Karpas-422 (cell line): ENCODE measurements at regions not wholly inside any gene's neighbourhood (a gene's known extent, or its start where the extent isn't known, plus 50 kb on each side); places are given as distances from the start of the nearest gene placed in this dataset.

Source experiments
- DNase-seq: peaks from one replicate; pipeline ENCODE4 v3.0.0-alpha.2; 2015
- H2AFZ ChIP-seq: fragments of 200-600 bp; sonication (generic); 2 replicates; pipeline ENCODE4 v1.6.1; 2014; ENCODE audit warnings: antibody characterized with exemption, low read length, mixed read lengths
- H3K27ac ChIP-seq: fragments of 200-600 bp; sonication (generic); 2 replicates; pipeline ENCODE4 v1.5.1; 2014; ENCODE audit warnings: mild to moderate bottlenecking, low read length, moderate library complexity
- H3K27me3 ChIP-seq: fragments of 200-600 bp; sonication (generic); 2 replicates; pipeline ENCODE4 v1.6.1; 2014; ENCODE audit warnings: low read length, mixed read lengths
- H3K36me3 ChIP-seq: fragments of 200-600 bp; sonication (generic); 2 replicates; pipeline ENCODE4 v1.6.1; 2014; ENCODE audit warnings: low read length, mixed read lengths; ENCODE audit not compliant: insufficient read depth
- H3K4me1 ChIP-seq: fragments of 200-600 bp; sonication (generic); 2 replicates; pipeline ENCODE4 v1.6.1; 2014; ENCODE audit warnings: mild to moderate bottlenecking, low read length, mixed read lengths
- H3K4me2 ChIP-seq: fragments of 200-600 bp; sonication (generic); 2 replicates; pipeline ENCODE4 v1.6.1; 2014; ENCODE audit warnings: low read length, low read depth, mild to moderate bottlenecking; ENCODE audit not compliant: poor library complexity, severe bottlenecking
- H3K4me3 ChIP-seq: fragments of 200-600 bp; sonication (generic); 2 replicates; pipeline ENCODE4 v1.5.1; 2014; ENCODE audit warnings: mild to moderate bottlenecking, antibody characterized with exemption, low read length, mixed read lengths
- H3K79me2 ChIP-seq: fragments of 200-600 bp; sonication (generic); 2 replicates; pipeline ENCODE4 v1.6.1; 2014; ENCODE audit warnings: mild to moderate bottlenecking, low read length, mixed read lengths
- H3K9ac ChIP-seq: fragments of 200-600 bp; sonication (generic); 2 replicates; pipeline ENCODE4 v1.6.0; 2014; ENCODE audit warnings: low read length
- H3K9me2 ChIP-seq: fragments of 200-600 bp; sonication (generic), shearing (Covaris generic); replicated peaks from 2 replicates; pipeline ENCODE4 v1.6.0; 2014; ENCODE audit warnings: mild to moderate bottlenecking, low read length, moderate library complexity; ENCODE audit not compliant: insufficient read depth
- H3K9me3 ChIP-seq: fragments of 300-700, 200-600 bp; sonication (generic); 2 replicates; pipeline ENCODE4 v1.6.1; 2014; ENCODE audit warnings: low read length, mixed read lengths
- H4K20me1 ChIP-seq: fragments of 200-600 bp; sonication (generic); 2 replicates; pipeline ENCODE4 v1.6.1; 2014; ENCODE audit warnings: mild to moderate bottlenecking, antibody characterized with exemption, low read length, low read depth; ENCODE audit not compliant: insufficient read depth

DNA sequence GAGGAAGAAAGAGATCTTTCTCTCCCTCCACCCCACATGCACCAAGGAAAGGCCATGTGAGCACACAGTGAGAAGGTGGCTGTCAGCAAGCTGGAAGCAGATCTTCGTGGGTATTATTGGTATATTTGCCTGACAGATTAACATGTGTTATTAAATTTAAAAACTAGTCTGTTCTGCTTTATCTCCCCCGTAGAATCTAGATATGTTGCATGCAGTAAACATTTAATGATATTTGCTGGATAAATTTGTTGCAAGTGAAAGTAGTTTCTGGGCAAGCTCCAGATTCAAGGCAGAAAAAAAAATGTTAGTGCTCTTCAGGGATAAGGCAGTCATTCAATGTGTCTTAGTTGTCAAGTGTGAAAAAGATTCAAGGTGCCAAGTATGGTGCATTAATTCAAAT, 215.0 kb upstream of the TAS2R1 start:
- Histone ChIP-seq H3K4me3 (no peak overlapping the region), H3K4me1 (no peaks in the 10 kb centered on the region), H3K36me3 (no peaks in the 10 kb centered on the region), H4K20me1 (no peaks in the 10 kb centered on the region), H3K9ac (no peak overlapping the region), H3K79me2 (no peaks in the 10 kb centered on the region), H3K4me2 (no peak overlapping the region), H2AFZ (no peak overlapping the region), H3K27me3 (0 out of 2 replicates have a peak, but pooled peaks cover 3% of the 10 kb centered on the region), H3K27ac (no peak overlapping the region), H3K9me3 (no peaks in the 10 kb centered on the region), H3K9me2 (no peaks in the 10 kb centered on the region)
- no peak for DNase-seq

DNA sequence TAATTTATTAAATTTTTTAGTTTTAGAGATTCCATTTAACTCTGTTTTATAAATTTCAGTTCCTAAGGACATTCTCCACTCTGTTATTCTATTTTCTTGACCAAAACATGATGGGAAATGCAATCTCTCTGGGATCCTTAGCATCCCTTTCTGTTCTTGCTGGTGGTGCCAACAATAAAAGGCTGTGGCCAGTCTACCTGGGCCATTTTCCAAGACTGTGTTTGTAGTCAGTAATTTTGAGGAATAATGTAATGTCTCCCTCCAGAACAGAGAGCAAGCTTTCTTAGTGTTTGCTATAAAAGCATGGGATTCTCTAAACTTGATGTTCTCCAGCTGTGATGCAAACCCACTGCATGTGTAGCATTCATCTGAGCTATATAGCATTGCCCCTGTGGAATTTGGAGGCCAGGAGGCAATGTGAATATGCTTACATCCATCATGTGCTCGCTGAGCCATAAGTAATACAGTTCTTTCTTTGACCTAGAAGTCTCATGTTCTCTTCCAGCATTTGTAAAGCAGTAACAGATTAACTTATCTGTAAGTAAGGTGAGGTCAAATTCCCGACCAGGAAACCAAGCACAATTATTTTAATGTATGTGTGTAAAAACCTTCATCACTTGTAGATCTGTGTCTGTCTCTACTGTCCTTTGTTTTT, 211.5 kb upstream of the TAS2R1 start:
- no peaks in the 10 kb centered on the region for H3K36me3 ChIP-seq
- H3K9ac ChIP-seq = no peak overlapping the region
- no peaks in the 10 kb centered on the region for H3K79me2 ChIP-seq
- 0 out of 2 replicates have a peak, but pooled peaks cover 3% of the 10 kb centered on the region for H3K27me3 ChIP-seq
- H4K20me1 ChIP-seq = no peaks in the 10 kb centered on the region
- DNase-seq = no peak
- no peaks in the 10 kb centered on the region for H3K9me3 ChIP-seq
- no peak overlapping the region for H3K4me3 ChIP-seq
- no peak overlapping the region for H3K4me2 ChIP-seq
- H3K4me1 ChIP-seq = no peaks in the 10 kb centered on the region
- no peak overlapping the region for H2AFZ ChIP-seq
- no peaks in the 10 kb centered on the region for H3K9me2 ChIP-seq
- H3K27ac ChIP-seq = no peak overlapping the region

DNA sequence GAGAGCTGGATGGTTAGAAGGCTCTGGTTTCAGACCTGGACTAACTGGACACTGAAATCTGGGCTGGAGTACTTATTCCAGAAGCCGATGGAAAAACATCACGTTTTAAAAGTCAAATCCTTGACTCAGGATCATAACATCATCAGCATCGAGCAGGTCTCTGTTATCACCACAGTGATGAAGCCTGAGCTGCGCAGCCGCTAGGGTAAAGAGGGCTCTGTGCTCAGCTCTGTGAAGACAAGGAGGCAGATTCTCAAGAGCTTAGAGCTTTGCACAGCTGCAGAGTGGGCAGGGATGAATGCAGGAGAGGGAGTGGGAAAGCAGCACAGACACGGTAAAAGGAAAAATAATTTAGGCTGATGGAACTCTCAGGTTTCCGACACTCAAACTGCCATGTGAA, 208.8 kb upstream of the TAS2R1 start:
- Histone ChIP-seq H3K27me3 (no peaks in the 10 kb centered on the region), H2AFZ (no peak overlapping the region), H3K4me1 (no peaks in the 10 kb centered on the region), H3K9me3 (no peaks in the 10 kb centered on the region), H3K4me3 (no peak overlapping the region), H3K27ac (no peak overlapping the region), H3K9me2 (no peaks in the 10 kb centered on the region), H3K79me2 (no peaks in the 10 kb centered on the region), H3K36me3 (no peaks in the 10 kb centered on the region), H3K4me2 (no peak overlapping the region), H4K20me1 (no peaks in the 10 kb centered on the region), H3K9ac (no peak overlapping the region)
- DNase-seq = no peak

DNA sequence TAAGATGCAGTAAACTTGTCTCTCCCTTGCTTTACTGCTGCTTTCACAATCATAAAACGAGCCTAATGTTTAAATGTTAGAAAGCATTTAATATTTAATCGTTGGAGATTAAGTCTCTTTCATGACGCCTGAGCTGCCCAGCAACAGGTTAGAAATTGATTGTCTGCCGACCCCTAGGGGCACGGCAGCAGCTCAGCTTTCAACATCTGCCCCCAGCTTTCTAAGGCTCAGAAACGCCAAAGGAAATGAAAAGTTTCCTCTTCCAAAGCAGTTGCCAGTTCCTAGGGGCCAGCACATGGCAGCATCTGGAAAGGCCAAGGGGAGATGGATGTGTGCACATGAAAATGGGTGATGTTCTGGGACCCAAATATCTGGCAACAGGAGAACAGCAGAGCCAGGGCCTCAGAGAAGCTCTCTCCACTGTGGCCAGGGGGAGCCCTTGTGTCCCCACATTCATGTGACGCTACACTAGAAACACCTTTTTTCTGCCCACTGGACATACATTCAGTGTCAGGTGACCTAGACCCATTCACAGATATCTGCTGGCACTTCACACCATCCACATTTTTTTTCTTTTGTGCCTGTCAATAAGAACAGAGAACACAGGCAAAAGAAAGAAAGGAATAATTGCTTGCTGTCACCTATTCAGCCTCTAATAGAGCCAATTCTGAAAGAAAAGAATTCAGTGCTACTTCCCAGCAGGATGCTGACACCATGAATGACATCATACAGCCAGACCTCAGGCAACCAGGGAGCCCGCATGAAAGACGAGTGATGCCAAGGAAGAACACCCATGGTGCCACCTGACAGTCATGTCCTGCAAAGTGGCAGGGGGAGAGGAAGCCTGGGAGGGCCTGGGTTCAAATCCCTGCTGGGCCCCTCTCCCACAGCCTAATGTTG, 205.0 kb upstream of the TAS2R1 start:
- no peak for DNase-seq
- Histone ChIP-seq H3K79me2 (no peaks in the 10 kb centered on the region), H3K27ac (no peak overlapping the region), H3K4me1 (no peaks in the 10 kb centered on the region), H3K4me3 (no peak overlapping the region), H3K4me2 (no peak overlapping the region), H3K9me3 (no peaks in the 10 kb centered on the region), H3K27me3 (no peaks in the 10 kb centered on the region), H4K20me1 (no peaks in the 10 kb centered on the region), H2AFZ (no peak overlapping the region), H3K9me2 (no peaks in the 10 kb centered on the region), H3K9ac (no peak overlapping the region), H3K36me3 (no peaks in the 10 kb centered on the region)

DNA sequence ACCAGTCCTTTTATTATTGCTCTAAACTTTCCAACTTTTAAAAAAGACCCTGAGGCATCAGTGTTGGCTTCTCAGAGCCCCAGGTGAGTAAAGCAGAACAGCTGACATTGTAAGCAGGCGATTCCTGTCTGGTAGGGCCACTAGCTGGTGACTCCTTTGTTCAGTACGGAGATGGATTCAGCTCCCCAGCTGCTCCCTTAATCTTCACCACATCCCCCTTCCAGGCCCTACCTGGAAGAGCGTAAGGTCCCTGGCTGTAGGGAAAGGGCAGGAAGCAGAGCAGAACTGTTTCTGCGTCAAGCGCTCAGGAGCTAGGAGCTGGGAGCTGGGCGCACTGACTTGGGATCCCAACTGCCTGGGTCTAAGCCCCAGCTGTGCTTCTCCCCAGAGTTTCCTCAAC, 203.7 kb upstream of the TAS2R1 start:
- H3K27ac ChIP-seq = no peak overlapping the region
- DNase-seq = no peak

DNA sequence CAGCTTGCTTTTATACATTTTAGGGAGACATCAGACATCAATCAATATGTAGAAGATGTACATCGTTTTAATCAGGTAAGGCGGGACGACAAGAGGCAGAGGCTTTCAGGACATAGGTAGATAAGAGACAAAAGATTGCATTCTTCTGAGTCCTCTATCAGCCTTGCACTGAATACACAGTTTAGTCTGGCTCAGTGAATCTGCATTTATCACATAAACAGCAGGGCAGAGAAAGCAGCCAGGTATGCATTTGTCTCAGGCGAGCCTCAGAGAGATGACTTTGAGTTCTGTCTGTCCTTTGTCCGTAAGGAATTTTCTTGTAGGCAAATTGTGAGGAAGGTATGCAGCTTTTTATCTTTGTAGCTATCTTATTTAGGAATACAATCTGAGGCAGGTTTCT, 202.8 kb upstream of the TAS2R1 start:
- H3K9ac ChIP-seq = no peak overlapping the region
- no peaks in the 10 kb centered on the region for H3K27me3 ChIP-seq
- H3K4me3 ChIP-seq = no peak overlapping the region
- no peaks in the 10 kb centered on the region for H3K79me2 ChIP-seq
- no peak overlapping the region for H2AFZ ChIP-seq
- no peak overlapping the region for H3K27ac ChIP-seq
- DNase-seq = no peak
- H3K9me2 ChIP-seq = no peaks in the 10 kb centered on the region
- no peaks in the 10 kb centered on the region for H3K4me1 ChIP-seq
- H3K4me2 ChIP-seq = no peak overlapping the region
- no peaks in the 10 kb centered on the region for H3K36me3 ChIP-seq
- no peaks in the 10 kb centered on the region for H4K20me1 ChIP-seq
- H3K9me3 ChIP-seq = no peaks in the 10 kb centered on the region

More for the DNA sequence above, 203.7 kb upstream of the TAS2R1 start:
- Histone ChIP-seq H3K27me3 (no peaks in the 10 kb centered on the region), H3K4me2 (no peak overlapping the region), H3K36me3 (no peaks in the 10 kb centered on the region), H2AFZ (no peak overlapping the region), H3K4me3 (no peak overlapping the region), H4K20me1 (no peaks in the 10 kb centered on the region), H3K4me1 (no peaks in the 10 kb centered on the region), H3K9ac (no peak overlapping the region), H3K79me2 (no peaks in the 10 kb centered on the region), H3K9me2 (no peaks in the 10 kb centered on the region), H3K9me3 (no peaks in the 10 kb centered on the region)

DNA sequence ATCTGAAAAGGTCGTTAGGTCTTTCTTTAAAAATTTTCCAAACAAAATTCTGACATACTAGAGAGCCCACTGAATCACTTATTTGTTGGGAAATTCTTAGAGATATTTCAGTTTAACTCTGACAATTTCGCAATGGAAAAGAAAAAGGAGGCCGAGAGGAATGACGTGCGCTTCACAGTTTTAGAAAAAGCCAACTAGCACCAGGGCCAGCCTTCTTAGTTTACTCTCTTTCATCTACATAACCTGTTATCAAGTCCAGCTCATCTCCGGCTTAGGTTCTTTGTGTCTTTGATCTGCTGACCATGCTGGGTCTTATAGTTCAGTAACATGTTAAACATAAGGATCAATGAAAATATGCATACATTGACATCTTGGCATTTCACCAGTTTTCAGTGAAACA, 201.7 kb upstream of the TAS2R1 start:
- Histone ChIP-seq H3K27ac (no peak overlapping the region), H3K9ac (no peak overlapping the region), H3K4me2 (no peak overlapping the region), H3K4me3 (no peak overlapping the region), H3K79me2 (no peaks in the 10 kb centered on the region), H3K36me3 (no peaks in the 10 kb centered on the region), H4K20me1 (no peaks in the 10 kb centered on the region), H3K27me3 (no peaks in the 10 kb centered on the region), H3K9me3 (no peaks in the 10 kb centered on the region), H3K9me2 (no peaks in the 10 kb centered on the region), H3K4me1 (no peaks in the 10 kb centered on the region), H2AFZ (no peak overlapping the region)
- DNase-seq = no peak

DNA sequence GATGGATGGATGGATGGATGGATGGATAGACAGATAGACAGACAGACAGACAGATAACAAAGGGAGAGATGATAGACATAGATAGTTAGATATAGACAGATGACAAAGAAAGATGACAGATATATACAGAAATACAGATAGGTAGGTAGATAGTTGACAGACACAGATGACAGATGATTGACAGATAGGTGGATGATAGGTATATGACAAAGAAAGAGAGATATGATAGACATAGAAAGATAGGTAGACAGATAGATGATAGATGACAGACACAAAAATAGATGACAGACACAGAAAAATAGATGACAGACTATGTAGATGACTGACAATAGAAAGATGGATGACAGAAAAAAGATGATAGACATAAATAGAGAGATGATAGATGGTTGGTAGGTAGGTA, 200.0 kb upstream of the TAS2R1 start:
- Histone ChIP-seq H3K9me3 (no peaks in the 10 kb centered on the region), H3K4me3 (no peak overlapping the region), H3K36me3 (no peaks in the 10 kb centered on the region), H3K9ac (no peak overlapping the region), H4K20me1 (no peaks in the 10 kb centered on the region), H3K4me2 (no peak overlapping the region), H3K79me2 (no peaks in the 10 kb centered on the region), H2AFZ (no peak overlapping the region), H3K9me2 (no peaks in the 10 kb centered on the region), H3K27me3 (no peaks in the 10 kb centered on the region), H3K4me1 (no peaks in the 10 kb centered on the region), H3K27ac (no peak overlapping the region)
- no peak for DNase-seq
